NCI-H446 (cell line): ENCODE measurements at regions not wholly inside any gene's neighbourhood (a gene's known extent, or its start where the extent isn't known, plus 50 kb on each side); places are given as distances from the start of the nearest gene placed in this dataset.
"Not testable (repeated sequence)": the region's sequence is repeated elsewhere in the genome, so short reads cannot be mapped to it uniquely, and the experiment has no call there.

Experiments
- DNase-seq, 2 experiments: peaks; one replicate each; lab custom pipeline; 2025; lab: John Stamatoyannopoulos, UW

DNA sequence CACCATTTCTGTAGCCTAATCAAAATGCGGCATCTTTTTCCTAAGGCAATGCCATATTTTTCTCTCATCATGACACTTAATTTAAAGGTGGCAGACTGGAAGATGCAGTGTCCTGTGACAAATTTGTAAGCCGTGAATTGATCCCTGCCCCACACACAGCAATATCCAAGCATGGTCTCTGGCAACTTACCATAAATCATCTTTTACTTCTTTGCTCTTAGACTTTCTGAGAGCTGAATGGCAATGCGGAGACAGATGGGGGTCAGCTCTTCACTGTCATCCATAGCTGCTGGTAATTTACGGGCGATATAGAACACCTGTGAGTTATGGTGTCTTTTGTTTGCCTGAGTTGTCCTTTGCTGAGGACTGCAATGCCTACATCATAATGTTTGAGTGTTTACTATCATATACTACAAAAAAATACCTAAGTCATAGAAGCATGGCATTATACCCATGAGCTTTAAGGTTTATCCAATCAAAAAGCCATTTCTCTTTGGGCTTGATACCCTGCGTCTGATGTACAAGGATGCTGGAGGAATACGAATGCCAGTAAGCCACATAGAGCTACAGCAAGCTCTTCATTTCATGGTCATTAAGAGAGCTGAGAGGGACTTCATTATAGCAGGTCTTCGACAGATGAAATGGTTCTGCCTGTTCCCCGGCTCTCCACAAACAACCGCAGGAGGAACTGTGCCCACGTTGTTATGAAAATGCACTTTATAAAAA, 148.1 kb downstream of the TRIML1 start:
- DNase-seq, result no peak

DNA sequence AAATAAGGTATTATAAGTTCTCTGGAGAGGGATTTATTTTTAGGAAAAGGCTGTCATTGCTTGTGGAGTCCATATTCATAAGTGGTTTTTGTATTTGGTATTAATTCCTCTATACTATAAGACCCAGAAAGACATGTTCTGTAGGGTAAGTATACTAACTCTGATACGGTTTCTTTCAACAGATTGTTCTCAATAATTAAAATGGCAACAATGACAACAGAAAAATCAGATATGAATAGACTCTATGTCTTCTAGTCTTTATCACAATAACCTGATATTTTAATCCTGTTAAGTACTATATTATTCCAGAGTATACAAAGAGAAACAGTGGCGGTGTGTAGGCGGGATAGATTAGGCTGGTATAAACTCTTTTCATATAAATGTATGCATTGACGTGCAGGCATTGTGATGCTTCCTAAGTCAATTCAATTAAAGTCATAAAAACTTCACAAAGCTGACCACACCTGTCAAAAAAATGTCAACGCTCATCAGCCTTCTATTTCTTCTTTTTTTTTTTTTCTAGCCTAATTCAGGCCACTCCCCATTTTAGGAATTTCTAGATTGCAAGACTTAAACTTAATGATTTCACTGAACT, 150.4 kb downstream of the TRIML1 start:
- no peak for DNase-seq

DNA sequence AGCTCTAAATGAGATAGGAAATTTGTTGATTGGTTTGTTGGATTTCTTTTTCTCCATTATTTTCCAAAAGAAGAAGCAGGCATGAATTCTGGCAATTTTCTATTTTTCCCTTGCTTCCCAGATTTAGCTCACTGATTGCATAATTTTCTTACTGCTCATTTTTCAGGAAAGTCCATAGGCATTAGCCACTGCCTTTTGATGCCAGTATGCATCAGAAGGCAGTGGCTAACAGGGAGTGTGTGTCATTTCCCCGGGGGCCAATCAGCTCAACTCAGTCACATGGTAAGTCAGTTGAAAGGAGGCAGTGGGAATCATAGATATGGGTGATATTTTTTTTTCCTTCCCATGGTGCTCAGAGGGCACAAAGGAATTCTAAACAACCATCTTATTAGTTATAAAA, 156.7 kb downstream of the TRIML1 start:
- DNase-seq, result no peak

DNA sequence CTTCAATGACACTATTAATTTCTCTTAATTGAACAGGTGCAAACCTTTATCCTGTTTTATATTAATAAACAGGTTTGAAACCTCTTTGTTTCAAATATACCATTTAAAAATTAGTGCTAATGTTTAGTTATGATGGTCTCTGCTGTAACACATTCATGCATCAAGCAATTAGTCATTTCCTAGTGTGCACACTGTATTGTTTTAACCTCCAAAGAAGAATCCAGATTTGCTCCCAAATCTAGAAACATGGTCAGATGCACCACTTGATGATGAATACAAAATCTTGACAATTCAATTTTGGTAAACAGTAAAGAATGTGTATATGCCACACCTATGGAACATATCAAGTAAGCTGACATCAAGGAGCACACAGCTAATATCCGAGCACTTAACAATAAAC, 157.1 kb downstream of the TRIML1 start:
- DNase-seq, result no peak

DNA sequence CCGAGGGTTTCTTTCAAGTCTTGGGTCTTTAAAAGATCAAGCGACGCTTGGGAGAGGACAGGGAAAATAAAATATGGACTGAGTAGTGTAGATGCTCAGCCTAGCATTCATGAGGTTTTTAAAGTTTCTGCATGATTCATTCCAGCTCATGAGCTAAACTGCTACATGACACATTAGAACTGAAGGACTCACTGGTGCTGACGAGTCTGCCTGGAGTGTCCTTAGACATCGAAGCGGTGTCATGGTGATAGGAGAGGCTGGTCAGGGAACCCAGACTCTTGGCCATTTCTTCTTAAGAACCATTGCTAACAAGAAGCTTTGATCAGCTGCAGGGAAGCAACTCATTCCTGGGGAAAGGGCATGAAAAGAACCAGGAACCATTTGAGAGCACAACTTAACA, 158.6 kb downstream of the TRIML1 start:
- DNase-seq, result no peak

DNA sequence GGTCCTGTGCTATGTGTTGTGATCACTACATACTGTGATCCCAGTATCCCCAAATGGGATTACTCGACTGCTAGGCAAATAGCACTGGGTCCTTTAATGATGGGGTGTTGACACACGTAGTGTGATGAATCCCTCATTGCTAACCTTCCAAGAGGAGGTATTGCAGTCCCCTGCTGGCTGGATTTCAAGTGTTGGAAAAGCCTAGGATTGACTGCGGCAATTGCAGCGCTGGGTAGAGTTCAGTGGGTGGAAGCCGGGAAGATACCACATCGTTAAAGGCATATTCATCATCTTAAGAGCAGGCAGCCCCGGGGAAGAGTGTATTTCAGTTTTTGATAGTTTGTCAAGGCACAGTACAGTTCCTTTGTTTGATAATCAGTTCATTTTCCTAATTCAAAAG, 159.9 kb downstream of the TRIML1 start:
- no peak for DNase-seq

DNA sequence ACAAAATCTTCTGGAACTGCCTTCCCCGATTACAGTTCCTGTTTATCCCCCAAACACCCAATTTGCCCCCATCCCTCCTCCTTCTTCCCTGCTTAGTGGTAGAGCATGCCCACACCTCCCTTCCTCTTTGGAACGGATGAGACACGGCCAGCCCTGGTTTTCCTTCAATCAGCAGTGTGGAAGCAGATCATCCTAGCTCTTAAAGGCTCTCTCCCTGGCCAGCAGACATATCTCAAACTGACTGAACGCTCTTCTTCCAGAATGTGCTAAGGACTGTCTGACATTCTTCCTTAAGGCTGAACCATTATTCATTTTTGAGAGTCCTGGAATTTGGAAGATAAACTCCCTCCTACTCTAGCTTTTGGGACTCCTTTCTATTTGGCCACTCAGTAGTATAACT, 161.1 kb downstream of the TRIML1 start:
- no peak for DNase-seq

DNA sequence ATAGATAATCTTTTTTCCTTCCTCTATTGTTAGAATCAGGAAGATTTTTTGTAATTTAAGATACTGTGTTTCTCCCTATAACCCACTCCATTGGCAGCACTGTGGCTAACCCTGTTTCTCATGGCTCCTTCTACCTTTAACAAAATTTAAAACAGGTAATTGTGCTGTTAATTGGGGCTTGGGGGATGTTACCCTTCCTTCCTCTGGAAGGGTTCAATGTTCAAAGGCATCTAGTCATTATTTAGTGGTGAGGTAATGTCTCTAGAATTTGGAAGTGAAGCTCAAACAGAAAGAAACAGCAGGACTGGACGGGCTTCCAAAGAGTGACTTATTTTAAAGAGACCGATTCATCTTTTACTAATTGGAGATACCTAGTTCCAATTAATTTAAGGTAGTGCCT, 166.4 kb downstream of the TRIML1 start:
- DNase-seq, result no peak

DNA sequence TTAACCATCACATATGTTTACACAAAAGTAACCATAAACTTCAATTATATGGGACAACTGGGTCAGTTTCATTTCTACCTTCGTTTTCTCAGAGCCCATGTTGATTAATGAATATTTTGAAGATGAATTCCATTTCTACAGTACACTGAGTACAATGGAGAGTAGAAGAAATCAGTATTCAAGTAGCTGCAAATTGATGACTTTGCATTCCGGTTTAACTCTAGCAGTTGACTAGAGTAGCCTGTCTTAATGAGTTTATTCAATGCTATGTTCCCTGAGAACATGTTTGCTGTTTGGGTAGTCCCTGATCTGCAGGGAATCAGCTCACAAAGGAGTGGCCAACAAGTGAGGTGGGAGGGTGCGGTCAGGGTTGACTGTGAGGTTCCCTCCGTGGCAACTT, 168.3 kb downstream of the TRIML1 start:
- DNase-seq, result no peak

DNA sequence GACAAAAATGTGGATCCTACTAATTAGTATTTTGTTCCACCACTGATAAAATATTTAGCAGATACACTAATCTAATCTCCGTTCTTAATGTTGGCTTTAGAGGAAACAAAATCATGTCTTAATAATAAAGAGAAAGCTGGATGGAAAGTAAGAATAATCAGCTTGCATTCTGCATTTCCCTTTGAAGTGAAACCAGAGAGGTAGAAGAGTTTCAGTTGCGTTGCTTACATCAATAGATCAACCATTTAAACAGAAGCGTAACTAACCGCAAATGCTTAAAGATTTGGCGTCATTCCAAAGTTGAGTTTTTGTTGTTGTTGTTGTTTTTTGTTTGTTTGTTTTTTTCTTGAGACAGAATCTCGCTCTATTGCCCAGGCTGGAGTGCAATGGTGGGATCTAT, 168.9 kb downstream of the TRIML1 start:
- DNase-seq, result no peak

DNA sequence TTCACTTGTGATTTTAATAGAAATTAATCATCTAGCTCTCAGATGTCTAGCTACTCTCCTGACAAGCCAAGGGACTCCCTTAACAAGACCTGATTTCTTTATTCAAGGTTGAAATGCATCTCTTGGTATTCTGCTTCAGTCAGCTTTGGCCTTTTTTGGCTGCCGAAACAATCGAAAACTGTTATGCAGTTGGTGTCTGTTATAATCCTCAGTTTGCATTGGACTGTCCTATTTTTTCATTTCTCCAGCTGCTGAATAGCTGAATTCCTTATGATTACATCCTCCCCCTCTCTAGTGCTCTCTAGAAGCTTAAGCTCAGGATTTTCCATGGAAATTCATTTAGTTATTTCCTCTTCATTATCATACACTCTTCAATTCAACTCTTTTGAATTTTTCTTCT, 177.2 kb downstream of the TRIML1 start:
- DNase-seq, result no peak

DNA sequence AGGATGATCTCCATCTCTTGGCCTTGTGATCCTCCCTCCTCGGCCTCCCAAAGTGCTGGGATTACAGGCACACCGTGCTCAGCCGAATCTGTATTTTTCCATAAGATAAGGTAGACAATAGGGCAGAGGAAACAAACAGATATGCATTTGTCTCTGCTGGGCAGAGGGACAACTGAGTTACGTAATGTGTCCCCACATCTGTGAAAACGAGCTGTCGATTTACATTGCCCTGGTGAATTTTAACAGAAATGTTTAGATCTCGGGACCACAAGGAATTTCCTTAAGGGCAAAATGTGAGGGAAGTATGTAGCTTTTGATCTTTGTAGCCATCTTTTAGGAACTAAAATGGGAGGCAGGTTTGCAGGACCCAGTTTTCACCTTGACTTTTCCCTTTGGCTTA, 189.7 kb downstream of the TRIML1 start:
- no peak for DNase-seq

DNA sequence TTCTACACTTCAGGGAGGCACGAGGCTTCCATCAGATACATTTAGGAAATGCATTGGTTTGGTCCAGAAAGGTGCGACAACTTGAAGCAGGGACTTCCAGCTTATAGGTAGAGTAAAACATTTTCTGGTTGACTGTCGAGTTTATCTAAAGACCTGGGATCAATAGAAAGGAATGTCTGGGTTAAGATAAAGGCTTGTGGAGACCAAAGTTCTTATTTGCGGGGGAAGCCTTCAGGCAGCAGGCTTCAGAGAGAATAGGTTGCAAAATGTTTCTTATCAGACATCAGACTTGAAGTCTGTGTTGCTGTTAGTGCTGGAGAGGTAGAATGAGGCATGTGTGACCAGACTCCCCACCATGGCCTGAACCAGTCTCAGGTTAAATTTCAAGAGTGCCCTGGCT, 190.3 kb downstream of the TRIML1 start:
- DNase-seq, result no peak

DNA sequence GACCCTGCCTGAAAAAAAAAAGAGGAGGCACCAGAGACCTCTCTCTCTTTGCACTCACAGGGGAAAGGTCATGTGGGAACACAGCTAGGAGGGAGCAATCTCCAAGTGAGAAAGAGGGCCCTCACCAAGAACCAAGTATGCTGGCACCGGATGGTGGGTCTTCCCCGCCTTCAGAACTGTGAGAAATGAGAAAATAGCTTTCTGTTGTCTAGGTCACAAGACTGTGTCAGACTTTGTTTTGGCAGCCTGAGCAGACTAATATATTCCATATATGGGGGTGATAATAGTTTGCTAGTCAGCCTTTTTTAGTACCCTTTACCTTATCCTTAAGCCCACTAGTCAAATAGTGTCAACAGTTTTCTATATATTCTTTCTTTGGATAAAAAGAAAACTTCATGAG, 193.0 kb downstream of the TRIML1 start:
- no peak for DNase-seq

DNA sequence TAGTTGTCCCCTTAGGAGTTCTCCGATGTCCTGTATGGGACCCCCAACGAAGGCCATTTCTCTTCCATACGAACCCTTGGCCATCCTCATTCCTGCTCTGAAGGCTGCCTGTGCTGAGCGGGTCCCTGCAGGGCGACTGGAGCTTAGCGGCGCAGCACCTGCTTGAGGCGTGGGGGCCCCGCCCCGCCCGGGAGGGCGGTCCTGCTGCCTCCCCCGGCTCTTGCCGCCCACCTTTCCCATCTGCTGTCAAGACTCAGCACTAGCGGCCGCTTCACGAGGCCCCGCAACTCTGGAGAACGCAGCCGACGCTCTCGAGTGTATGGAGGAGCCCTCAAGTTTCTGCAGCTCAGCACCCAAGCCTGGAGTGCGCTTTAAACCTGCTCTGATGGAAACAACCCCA, 197.7 kb downstream of the TRIML1 start:
- DNase-seq, result no peak

DNA sequence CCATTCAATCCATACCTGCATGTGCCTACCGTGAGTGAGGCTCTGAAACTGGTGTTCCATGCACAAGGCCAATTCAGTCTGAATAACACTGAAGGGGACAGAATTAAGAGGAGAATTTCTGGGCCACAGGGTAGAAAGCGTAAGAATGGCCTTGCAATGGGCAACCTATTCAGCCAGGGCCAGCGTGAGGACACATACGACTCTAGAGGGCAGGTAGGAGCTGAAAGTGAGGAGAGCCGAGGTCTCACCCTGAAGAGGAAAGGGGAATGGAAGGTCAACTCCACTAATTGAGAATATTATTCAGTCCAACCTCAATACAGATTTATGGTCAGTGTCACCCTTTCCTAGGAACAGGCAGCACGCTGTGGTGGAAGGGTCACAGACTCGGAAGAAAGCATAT, 202.2 kb downstream of the TRIML1 start:
- no peak for DNase-seq

DNA sequence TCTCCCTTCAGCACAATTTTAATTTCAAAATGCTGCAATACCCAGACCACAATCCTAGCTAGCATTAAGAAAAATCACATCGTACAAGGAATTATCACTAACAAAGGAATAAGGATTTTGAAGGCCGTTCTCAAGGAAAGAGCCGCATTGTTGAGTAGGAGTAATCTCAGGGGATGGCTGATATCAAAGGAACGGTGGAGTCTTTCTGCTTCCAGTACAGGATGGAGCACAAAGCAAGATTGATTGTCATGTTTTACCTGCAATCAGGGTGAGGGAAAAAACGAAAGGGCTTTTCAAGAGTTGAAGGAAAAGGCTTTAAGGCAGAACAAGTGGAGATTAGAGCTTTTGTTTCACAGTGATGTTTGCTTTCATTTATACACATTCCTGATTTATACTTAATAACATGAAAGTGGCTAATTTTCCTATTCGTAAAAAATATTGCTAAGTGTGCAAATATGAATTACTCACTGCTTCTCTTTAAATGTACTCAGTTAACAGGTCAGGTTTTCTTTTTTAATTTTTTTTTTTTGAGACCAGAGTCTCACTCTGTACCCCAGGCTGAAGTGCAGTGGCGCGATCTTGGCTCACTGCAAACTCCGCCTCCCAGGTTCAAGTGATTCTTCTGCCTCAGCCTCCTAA, 207.0 kb downstream of the TRIML1 start:
- no peak for DNase-seq

DNA sequence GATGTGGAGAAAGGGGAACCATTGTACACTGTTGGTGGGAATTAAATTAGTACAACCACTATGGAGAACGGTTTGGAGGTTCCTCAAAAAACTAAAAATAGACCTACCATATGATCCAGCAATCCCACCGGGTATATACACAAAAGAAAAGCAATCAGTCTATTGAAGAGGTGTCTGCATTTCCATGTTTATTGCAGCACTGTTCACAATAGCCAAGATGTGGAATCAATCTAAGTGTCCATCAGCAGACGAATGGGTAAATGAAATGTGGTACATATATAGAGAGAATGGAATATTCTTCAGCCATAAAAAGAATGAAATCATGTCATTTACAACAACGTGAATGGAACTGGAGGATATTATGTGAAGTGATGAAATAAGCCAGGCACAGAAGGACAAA, 208.1 kb downstream of the TRIML1 start:
- DNase-seq, result no peak

DNA sequence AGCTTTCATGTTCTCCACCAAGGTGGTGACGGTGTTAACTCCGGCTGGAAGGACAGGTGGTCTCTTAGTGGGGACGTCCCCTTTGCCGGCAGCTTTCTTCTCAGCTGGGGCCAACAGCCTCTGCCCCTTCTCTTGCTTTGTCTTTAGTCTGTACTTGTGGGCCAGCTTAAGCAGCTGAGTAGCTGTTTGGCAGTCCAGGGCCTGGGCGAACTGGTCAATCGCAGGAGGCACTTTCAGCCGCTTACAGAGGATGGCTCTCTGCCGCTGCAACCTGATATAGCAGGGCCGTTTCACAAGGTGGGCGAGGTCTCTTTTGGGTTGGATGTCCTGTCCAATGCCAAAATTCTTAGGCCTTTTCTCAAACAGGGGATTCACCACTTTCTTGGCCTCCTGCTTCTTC, 210.3 kb downstream of the TRIML1 start:
- not testable (repeated sequence) for DNase-seq

DNA sequence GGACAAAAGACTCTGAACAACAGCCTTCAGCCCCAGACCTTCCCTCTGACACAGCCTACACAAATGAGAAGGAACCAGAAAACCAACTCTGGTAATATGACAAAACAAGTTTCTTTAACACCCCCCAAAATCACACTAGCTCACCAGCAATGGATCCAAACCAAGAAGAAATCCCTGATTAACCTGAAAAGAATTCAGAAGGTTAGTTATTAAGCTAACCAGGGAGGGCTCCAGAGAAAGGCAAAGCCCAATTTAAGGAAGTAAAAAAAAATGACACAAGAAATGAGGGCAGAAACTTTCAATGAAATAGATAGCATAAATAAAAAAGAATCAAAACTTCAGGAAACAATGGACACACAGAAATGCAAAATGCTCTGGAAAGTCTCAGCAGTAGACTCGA, 224.0 kb downstream of the TRIML1 start:
- DNase-seq, result no peak

DNA sequence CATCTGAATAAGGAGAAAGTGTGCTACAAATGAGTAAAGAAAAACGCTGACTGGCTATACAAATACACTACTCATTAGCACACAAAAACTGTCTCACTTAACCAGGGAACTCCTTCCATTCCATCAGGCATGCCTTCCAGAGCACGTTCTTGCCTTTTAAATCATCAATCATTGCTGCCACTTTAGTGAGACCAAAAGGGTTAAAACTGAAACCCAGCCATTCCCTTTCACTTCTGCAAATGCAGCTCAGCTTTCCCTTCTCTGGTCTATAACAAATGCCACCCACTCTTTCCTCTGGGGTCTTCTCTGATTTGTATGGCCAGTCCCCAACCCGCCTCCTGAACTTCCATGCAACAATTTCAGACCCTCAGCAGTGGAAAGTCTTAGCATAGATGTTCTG, 231.5 kb downstream of the TRIML1 start:
- DNase-seq, result no peak

DNA sequence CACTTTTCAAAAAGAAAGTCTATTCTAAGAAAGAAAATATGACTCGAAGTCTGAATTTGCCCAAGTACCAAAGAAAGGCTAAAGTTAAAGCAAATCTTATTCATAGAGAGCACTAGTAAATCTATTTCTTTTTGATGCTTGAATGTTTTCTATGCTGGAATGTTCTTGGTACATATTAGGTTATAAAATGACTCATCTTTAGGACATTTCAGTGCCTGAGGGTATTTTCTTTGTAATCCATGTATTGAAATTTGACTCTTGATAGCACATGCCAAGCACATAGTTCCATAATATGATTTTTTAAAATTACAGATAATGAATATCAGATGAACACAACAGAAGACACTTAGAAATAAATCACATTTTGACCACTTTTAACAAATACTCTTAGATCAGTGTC, 232.8 kb downstream of the TRIML1 start:
- no peak for DNase-seq

DNA sequence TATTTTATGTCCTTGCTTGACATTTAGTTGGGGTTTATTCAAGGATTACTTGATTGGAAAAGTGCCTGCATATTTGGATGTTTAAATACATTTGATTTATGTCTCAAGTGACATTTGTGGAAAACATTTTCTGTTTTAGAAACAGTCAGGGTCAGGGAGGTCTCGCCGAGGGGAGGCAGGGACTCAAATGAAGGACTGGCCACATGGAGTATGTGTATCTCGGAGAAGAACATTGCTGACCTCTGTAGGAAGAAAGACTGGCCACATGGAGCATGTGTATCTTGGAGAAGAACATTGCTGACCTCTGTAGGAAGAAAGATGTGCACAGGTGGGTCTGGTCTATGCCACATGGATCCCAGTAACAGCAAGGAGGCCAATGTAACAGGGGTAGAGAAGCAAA, 233.6 kb downstream of the TRIML1 start:
- DNase-seq, result no peak

DNA sequence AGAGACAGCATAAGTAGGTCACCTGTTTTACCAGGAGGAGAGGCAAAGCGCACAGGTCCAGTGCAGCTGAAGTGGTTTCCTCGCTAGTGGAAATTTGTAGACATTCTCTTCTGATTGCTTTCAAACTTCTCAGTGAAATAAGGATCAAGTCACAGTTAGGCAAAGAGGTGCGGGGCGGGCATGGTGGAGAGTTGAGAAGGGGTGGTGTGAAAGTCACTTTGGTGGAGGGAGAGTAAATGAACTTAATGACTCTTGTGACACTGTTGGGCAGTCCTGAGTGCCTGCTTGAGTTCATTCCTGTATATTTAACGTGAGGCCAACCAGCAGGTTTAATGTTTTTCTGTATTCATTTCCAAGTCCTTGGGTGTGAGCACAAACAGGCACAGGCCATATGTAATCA, 235.6 kb downstream of the TRIML1 start:
- DNase-seq, result no peak
